Neural progenitor cell (in vitro differentiated cells): ENCODE measurements at regions not wholly inside any gene's neighbourhood (a gene's known extent, or its start where the extent isn't known, plus 50 kb on each side); places are given as distances from the start of the nearest gene placed in this dataset.
"Not testable (repeated sequence)": the region's sequence is repeated elsewhere in the genome, so short reads cannot be mapped to it uniquely, and the experiment has no call there.

Experiments
- DNase-seq: peaks from one replicate; pipeline ENCODE4 v3.0.0-alpha.2; 2016; ENCODE audit warnings: low spot score
- H2AFZ ChIP-seq: fragments of 200-600 bp; sonication (generic); replicated peaks from 2 replicates; pipeline ENCODE4 v1.6.1; 2016; ENCODE audit warnings: antibody characterized with exemption
- H3F3A ChIP-seq: fragments of 200-600 bp; sonication (generic); 2 replicates; pipeline ENCODE4 v1.6.1; 2016; ENCODE audit warnings: antibody characterized with exemption, low read depth
- H3K27ac ChIP-seq: fragments of 200-600 bp; sonication (generic); 2 replicates; pipeline ENCODE4 v1.5.1; 2016; ENCODE audit warnings: mild to moderate bottlenecking
- H3K27me3 ChIP-seq: fragments of 200-600 bp; sonication (generic); 2 replicates; pipeline ENCODE4 v1.6.1; 2016; ENCODE audit warnings: mild to moderate bottlenecking, moderate library complexity
- H3K36me3 ChIP-seq: fragments of 200-600 bp; sonication (generic); 2 replicates; pipeline ENCODE4 v1.5.1; 2016
- H3K4me1 ChIP-seq: fragments of 200-600 bp; sonication (generic); 2 replicates; pipeline ENCODE4 v1.6.1; 2016; ENCODE audit warnings: mixed run types
- H3K4me2 ChIP-seq: fragments of 200-600 bp; sonication (generic); 2 replicates; pipeline ENCODE4 v1.6.1; 2016
- H3K4me3 ChIP-seq: fragments of 200-600 bp; sonication (generic); 2 replicates; pipeline ENCODE4 v1.5.1; 2016
- H3K79me2 ChIP-seq: fragments of 200-600 bp; sonication (generic); 2 replicates; pipeline ENCODE4 v1.6.1; 2016; ENCODE audit warnings: low read depth
- H3K9ac ChIP-seq: fragments of 200-600 bp; sonication (generic); 2 replicates; pipeline ENCODE4 v1.6.1; 2016
- H3K9me3 ChIP-seq: fragments of 200-600 bp; sonication (generic); 2 replicates; pipeline ENCODE4 v1.5.1; 2016; ENCODE audit warnings: low read depth
- H4K20me1 ChIP-seq: fragments of 200-600 bp; sonication (generic); 2 replicates; pipeline ENCODE4 v1.6.1; 2016; ENCODE audit warnings: low read depth
- H3K27ac Mint-ChIP-seq: 3 replicates; pipeline ENCODE4 v1.8.0; 2021; ENCODE audit warnings: mixed read lengths
- H3K27me3 Mint-ChIP-seq: 2 replicates; pipeline ENCODE4 v1.8.0; 2022; ENCODE audit warnings: low read depth, mild to moderate bottlenecking, inconsistent platforms, moderate library complexity, mixed read lengths; ENCODE audit not compliant: insufficient read depth
- H3K36me3 Mint-ChIP-seq: 3 replicates; pipeline ENCODE4 v1.8.0; 2021; ENCODE audit warnings: mixed read lengths
- H3K4me1 Mint-ChIP-seq: 3 replicates; pipeline ENCODE4 v1.8.0; 2021; ENCODE audit warnings: mixed read lengths
- H3K4me3 Mint-ChIP-seq: 3 replicates; pipeline ENCODE4 v1.8.0; 2021; ENCODE audit warnings: mild to moderate bottlenecking, moderate library complexity, mixed read lengths
- H3K9me3 Mint-ChIP-seq: 3 replicates; pipeline ENCODE4 v1.8.0; 2020; ENCODE audit warnings: mixed read lengths
- CTCF ChIP-seq: fragments of 200-600 bp; sonication (generic); IDR thresholded peaks from 2 replicates; pipeline ENCODE4 v1.5.1; 2017; ENCODE audit warnings: antibody characterized with exemption, mild to moderate bottlenecking
- EZH2 ChIP-seq: fragments of 200-600 bp; sonication (generic); IDR thresholded peaks from 2 replicates; pipeline ENCODE4 v1.6.1; 2017; ENCODE audit warnings: antibody characterized with exemption, mild to moderate bottlenecking, moderate library complexity
- EZH2phosphoT487 ChIP-seq: fragments of 200-600 bp; sonication (generic); IDR thresholded peaks from 2 replicates; pipeline ENCODE4 v1.6.1; 2017; ENCODE audit warnings: antibody characterized with exemption

- TF ChIP-seq EZH2phosphoT487 (no peak), EZH2 (no peak), CTCF (no peak)
- no peaks in the 10 kb centered on the region for H3K9me3 ChIP-seq
Observed at GRCh38 chr12:68393417-68393816, 61.3 kb upstream of the MDM1 start.

DNA sequence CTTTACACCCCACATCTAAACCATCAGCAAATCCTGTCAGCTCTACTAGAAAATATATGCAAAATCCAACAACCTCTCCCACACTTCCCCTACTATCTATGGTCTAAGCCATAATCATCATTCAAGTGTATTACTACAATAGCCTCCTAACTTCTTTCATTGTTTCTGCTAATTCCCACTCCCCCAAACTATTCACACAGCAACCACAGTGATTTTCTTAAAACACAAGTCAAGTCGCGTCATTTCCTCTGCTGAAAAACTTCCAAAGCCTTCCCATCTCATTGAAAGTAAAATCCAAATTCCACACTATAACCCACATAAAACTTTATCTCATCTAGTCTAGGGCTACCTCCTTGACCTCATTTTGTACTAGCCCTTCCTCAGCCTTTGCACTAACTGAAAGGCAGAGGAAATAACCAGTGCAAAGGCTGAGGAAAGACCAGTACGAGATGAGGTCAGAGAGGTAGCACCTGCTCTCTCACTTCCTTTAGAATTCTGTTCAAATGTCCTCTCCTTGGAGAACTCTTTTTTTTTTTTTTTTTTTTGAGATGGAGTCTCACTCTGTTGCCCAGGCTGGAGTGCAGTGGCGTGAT is 65.5 kb upstream of the MDM1 start:
- H3K9me3 Mint-ChIP-seq = no peaks in the 10 kb centered on the region

More at GRCh38 chr12:68393417-68393816, 61.3 kb upstream of the MDM1 start:
- H3K79me2 ChIP-seq = no peaks in the 10 kb centered on the region
- H3F3A ChIP-seq = no peaks in the 10 kb centered on the region
- no peak overlapping the region for H3K9ac ChIP-seq
- Mint-ChIP-seq H3K36me3 (no peaks in the 10 kb centered on the region), H3K4me1 (peaks cover 8% of the 10 kb centered on the region), H3K9me3 (peaks cover 11% of the 10 kb centered on the region), H3K4me3 (no peak overlapping the region), H3K27ac (no peak overlapping the region), H3K27me3 (no peaks in the 10 kb centered on the region)
- H3K27me3 ChIP-seq = no peaks in the 10 kb centered on the region
- H3K4me3 ChIP-seq = no peak overlapping the region
- no peak overlapping the region for H2AFZ ChIP-seq
- H3K36me3 ChIP-seq = no peaks in the 10 kb centered on the region
- H4K20me1 ChIP-seq = no peaks in the 10 kb centered on the region
- no peak overlapping the region for H3K4me2 ChIP-seq
- peaks cover 8% of the 10 kb centered on the region for H3K4me1 ChIP-seq
- H3K27ac ChIP-seq = no peak overlapping the region
- no peak for DNase-seq

GRCh38 chr12:68398689-68399088 is 66.5 kb upstream of the MDM1 start:
- not testable (repeated sequence) for H3K9me3 ChIP-seq, H3K36me3 ChIP-seq, DNase-seq, H3K9me3 Mint-ChIP-seq, H3K79me2 ChIP-seq, H3K4me3 Mint-ChIP-seq, H3K4me2 ChIP-seq, H2AFZ ChIP-seq, H4K20me1 ChIP-seq, H3K27me3 Mint-ChIP-seq, H3K27me3 ChIP-seq, H3K9ac ChIP-seq, H3K36me3 Mint-ChIP-seq, H3K4me3 ChIP-seq, H3F3A ChIP-seq, H3K4me1 ChIP-seq, H3K27ac ChIP-seq, H3K27ac Mint-ChIP-seq
- H3K4me1 Mint-ChIP-seq = peaks cover 12% of the 10 kb centered on the region

More for the DNA sequence above, 65.5 kb upstream of the MDM1 start:
- Histone ChIP-seq H4K20me1 (no peaks in the 10 kb centered on the region), H3K4me2 (no peak overlapping the region), H3K27me3 (no peaks in the 10 kb centered on the region), H3K36me3 (no peaks in the 10 kb centered on the region), H2AFZ (no peak overlapping the region), H3F3A (no peaks in the 10 kb centered on the region), H3K4me1 (peaks cover 8% of the 10 kb centered on the region), H3K9me3 (no peaks in the 10 kb centered on the region), H3K27ac (no peak overlapping the region), H3K9ac (no peak overlapping the region), H3K4me3 (no peak overlapping the region), H3K79me2 (no peaks in the 10 kb centered on the region)
- no peak for DNase-seq
- no peak overlapping the region for H3K4me3 Mint-ChIP-seq
- H3K27me3 Mint-ChIP-seq = no peaks in the 10 kb centered on the region
- TF ChIP-seq EZH2phosphoT487 (no peak), EZH2 (no peak), CTCF (no peak)
- H3K4me1 Mint-ChIP-seq = peaks cover 15% of the 10 kb centered on the region
- H3K27ac Mint-ChIP-seq = no peak overlapping the region
- no peaks in the 10 kb centered on the region for H3K36me3 Mint-ChIP-seq

GRCh38 chr12:68400226-68400829 is 68.2 kb upstream of the MDM1 start:
- H3K9me3 ChIP-seq = no peaks in the 10 kb centered on the region
- peaks cover 4% of the 10 kb centered on the region for H3K4me1 ChIP-seq
- Mint-ChIP-seq H3K27ac (no peak overlapping the region), H3K9me3 (no peaks in the 10 kb centered on the region), H3K36me3 (no peaks in the 10 kb centered on the region), H3K27me3 (no peaks in the 10 kb centered on the region), H3K4me1 (peaks cover 9% of the 10 kb centered on the region), H3K4me3 (no peak overlapping the region)
- DNase-seq = no peak
- no peaks in the 10 kb centered on the region for H3F3A ChIP-seq
- H3K27me3 ChIP-seq = no peaks in the 10 kb centered on the region
- TF ChIP-seq EZH2 (no peak), CTCF (no peak), EZH2phosphoT487 (no peak)
- no peak overlapping the region for H3K9ac ChIP-seq
- H3K4me3 ChIP-seq = no peak overlapping the region
- H2AFZ ChIP-seq = no peak overlapping the region
- no peak overlapping the region for H3K27ac ChIP-seq
- H3K79me2 ChIP-seq = no peaks in the 10 kb centered on the region
- H4K20me1 ChIP-seq = no peaks in the 10 kb centered on the region
- no peaks in the 10 kb centered on the region for H3K36me3 ChIP-seq
- H3K4me2 ChIP-seq = no peak overlapping the region
